ENCODE measurements at regions not wholly inside any gene's neighbourhood (a gene's known extent, or its start where the extent isn't known, plus 50 kb on each side); places are given as distances from the start of the nearest gene placed in this dataset.

GRCh38 chr5:153402550-153402949, 87.9 kb upstream of the GRIA1 start:
- no peak for DNase-seq

GRCh38 chr5:153403470-153403869, 87.0 kb upstream of the GRIA1 start:
- no peak for DNase-seq

GRCh38 chr5:153404747-153405146, 85.7 kb upstream of the GRIA1 start:
- no peak for DNase-seq

- DNase-seq, result no peak
Observed at GRCh38 chr5:153421676-153422075, 68.8 kb upstream of the GRIA1 start.

- no peak for DNase-seq
Observed at GRCh38 chr5:153425914-153426313, 64.6 kb upstream of the GRIA1 start.

- DNase-seq, result no peak
Observed at GRCh38 chr5:153429761-153430380, 60.6 kb upstream of the GRIA1 start.

GRCh38 chr5:153432583-153432982, 57.9 kb upstream of the GRIA1 start:
- DNase-seq, result no peak

- no peak for DNase-seq
Observed at GRCh38 chr5:153437251-153437650, 53.2 kb upstream of the GRIA1 start.

- DNase-seq, result no peak
Observed at GRCh38 chr5:153439130-153439529, 51.3 kb upstream of the GRIA1 start.
